ENCODE measurements at regions not wholly inside any gene's neighbourhood (a gene's known extent, or its start where the extent isn't known, plus 50 kb on each side); places are given as distances from the start of the nearest gene placed in this dataset.

DNA sequence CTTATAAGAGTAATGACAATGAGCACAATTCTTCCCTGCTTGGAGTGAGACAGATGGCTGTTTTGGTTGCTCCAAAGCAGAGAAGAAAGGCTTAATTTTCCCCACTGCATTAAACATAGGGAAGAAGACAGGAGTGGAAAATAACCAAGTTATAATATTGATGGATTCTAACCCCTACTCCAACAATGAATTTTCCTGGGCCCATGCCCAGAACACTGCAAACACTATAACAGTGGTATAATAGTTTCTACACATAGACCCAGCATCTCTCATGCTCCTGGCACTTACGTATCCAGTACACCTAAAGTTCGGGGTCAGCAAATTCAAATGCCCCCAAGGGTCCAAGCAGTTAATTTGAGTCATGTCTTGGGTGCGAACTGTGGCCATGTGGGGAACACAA, 613.4 kb downstream of the PLCL1 start:
- no peak for ATAC-seq (replicated peaks)
- no peak overlapping the region for H3K27ac Mint-ChIP-seq
- no peaks in the 10 kb centered on the region for H3K4me1 Mint-ChIP-seq (ENCODE audit: low read depth in 2 of 2)
- DNase-seq, result no peak
- H3K4me3 Mint-ChIP-seq, result no peak overlapping the region
- H3K9me3 Mint-ChIP-seq, result no peaks in the 10 kb centered on the region
- H3K36me3 Mint-ChIP-seq (ENCODE audit: insufficient read depth), result no peaks in the 10 kb centered on the region
- no peaks in the 10 kb centered on the region for H3K27me3 Mint-ChIP-seq

- no peaks in the 10 kb centered on the region for H3K36me3 Mint-ChIP-seq (ENCODE audit: insufficient read depth)
- no peak overlapping the region for H3K4me3 Mint-ChIP-seq
- ATAC-seq (replicated peaks) (no peak), DNase-seq (no peak)
- H3K4me1 Mint-ChIP-seq (ENCODE audit: low read depth in 2 of 2), result no peaks in the 10 kb centered on the region
- H3K27ac Mint-ChIP-seq, result no peak overlapping the region
- no peaks in the 10 kb centered on the region for H3K9me3 Mint-ChIP-seq
- H3K27me3 Mint-ChIP-seq, result no peaks in the 10 kb centered on the region
Measured at GRCh38 chr2:198414976-198415375, 610.6 kb downstream of the PLCL1 start.

DNA sequence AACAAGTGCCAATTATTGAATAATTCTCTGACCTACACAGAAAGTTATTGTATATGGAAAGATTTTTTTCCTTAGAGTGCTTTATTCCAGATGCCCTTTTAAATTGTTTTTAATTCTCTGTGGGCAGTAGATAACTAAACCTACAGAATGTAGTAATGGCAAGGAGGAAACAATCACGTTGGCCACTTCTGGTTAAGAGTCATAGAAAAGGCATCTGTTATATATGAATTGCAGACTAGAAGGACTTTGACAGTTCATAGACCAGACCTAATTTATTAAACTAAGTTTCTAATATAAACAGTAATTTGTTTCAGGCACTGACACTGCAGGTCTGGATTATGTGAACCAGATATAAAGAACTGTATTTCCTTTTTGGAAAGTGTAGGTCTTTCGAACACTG, 607.5 kb downstream of the PLCL1 start:
- Mint-ChIP-seq H3K27ac (no peak overlapping the region), H3K36me3 (ENCODE audit: insufficient read depth) (no peaks in the 10 kb centered on the region), H3K9me3 (no peaks in the 10 kb centered on the region), H3K4me3 (no peak overlapping the region), H3K4me1 (ENCODE audit: low read depth in 2 of 2) (no peaks in the 10 kb centered on the region), H3K27me3 (no peaks in the 10 kb centered on the region)
- no peak for DNase-seq
- no peak for ATAC-seq (replicated peaks)

- Mint-ChIP-seq H3K27me3 (no peaks in the 10 kb centered on the region), H3K4me1 (ENCODE audit: low read depth in 2 of 2) (no peaks in the 10 kb centered on the region), H3K27ac (no peak overlapping the region), H3K4me3 (no peak overlapping the region), H3K36me3 (ENCODE audit: insufficient read depth) (no peaks in the 10 kb centered on the region), H3K9me3 (no peaks in the 10 kb centered on the region)
- DNase-seq, result no peak
- ATAC-seq (replicated peaks), result no peak
Measured at GRCh38 chr2:198408171-198408570, 603.8 kb downstream of the PLCL1 start.

GRCh38 chr2:198405311-198405710, 600.9 kb downstream of the PLCL1 start:
- no peak overlapping the region for H3K27ac Mint-ChIP-seq
- DNase-seq (no peak), ATAC-seq (replicated peaks) (no peak)
- no peaks in the 10 kb centered on the region for H3K4me1 Mint-ChIP-seq (ENCODE audit: low read depth in 2 of 2)
- H3K36me3 Mint-ChIP-seq (ENCODE audit: insufficient read depth), result no peaks in the 10 kb centered on the region
- no peaks in the 10 kb centered on the region for H3K27me3 Mint-ChIP-seq
- no peaks in the 10 kb centered on the region for H3K9me3 Mint-ChIP-seq
- no peak overlapping the region for H3K4me3 Mint-ChIP-seq

DNA sequence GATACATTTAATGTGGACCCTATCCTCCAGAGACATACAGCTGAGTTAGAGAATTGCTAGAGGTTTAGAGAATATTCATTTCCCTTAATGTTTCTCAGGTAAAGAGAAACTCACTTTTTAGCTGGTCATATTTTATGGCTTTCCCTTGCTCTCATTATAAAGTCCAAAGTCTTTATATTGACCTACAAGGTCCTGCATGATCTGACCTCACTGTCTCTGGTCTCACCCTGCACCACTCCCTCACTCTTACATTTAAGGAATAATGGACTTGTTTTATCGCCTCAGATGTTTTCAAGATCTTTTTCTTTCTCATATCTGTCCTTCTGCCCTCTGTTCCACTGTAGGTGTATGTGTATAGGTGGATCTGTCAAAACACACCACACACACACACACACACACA, 597.3 kb downstream of the PLCL1 start:
- Mint-ChIP-seq H3K27ac (no peak overlapping the region), H3K36me3 (ENCODE audit: insufficient read depth) (no peaks in the 10 kb centered on the region), H3K27me3 (peaks cover 5 to 10% of the 10 kb centered on the region in 2 donors), H3K4me1 (ENCODE audit: low read depth in 2 of 2) (no peaks in the 10 kb centered on the region), H3K4me3 (no peak overlapping the region), H3K9me3 (peaks cover 0 to 4% of the 10 kb centered on the region in 2 donors)
- ATAC-seq (replicated peaks), result no peak
- no peak for DNase-seq

- H3K36me3 Mint-ChIP-seq (ENCODE audit: insufficient read depth), result no peaks in the 10 kb centered on the region
- H3K27ac Mint-ChIP-seq, result no peak overlapping the region
- peaks cover 5 to 14% of the 10 kb centered on the region in 2 donors for H3K27me3 Mint-ChIP-seq
- DNase-seq (no peak), ATAC-seq (replicated peaks) (no peak)
- H3K4me1 Mint-ChIP-seq (ENCODE audit: low read depth in 2 of 2), result no peaks in the 10 kb centered on the region
- H3K9me3 Mint-ChIP-seq, result peaks cover 0 to 4% of the 10 kb centered on the region in 2 donors
- no peak overlapping the region for H3K4me3 Mint-ChIP-seq
Measured at GRCh38 chr2:198400999-198401398, 596.6 kb downstream of the PLCL1 start.

GRCh38 chr2:198394208-198394607, 589.8 kb downstream of the PLCL1 start:
- H3K36me3 Mint-ChIP-seq (ENCODE audit: insufficient read depth), result no peaks in the 10 kb centered on the region
- ATAC-seq (replicated peaks), result no peak

DNA sequence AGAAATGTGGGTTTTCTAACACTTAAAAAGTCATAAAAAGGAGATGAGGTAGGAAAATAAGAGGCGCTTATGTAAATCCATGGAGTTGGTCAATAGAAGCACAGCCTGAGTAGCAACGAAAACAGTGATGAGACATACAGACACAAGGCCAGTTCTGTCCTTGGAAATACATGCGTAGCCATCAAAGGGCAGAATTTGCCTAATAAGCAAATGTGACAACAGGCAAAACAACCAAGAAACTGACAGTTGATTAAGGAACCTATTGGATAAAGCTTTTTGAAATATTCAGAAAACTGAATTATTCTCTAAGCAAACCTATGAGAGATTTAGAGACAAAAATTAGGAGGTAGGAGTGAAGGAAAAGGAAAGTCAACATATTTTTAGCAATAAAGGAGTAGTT, 586.3 kb downstream of the PLCL1 start:
- H3K36me3 Mint-ChIP-seq (ENCODE audit: insufficient read depth), result no peaks in the 10 kb centered on the region
- ATAC-seq (replicated peaks) (no peak), DNase-seq (no peak)
- H3K4me1 Mint-ChIP-seq (ENCODE audit: low read depth in 2 of 2), result no peaks in the 10 kb centered on the region
- H3K9me3 Mint-ChIP-seq, result no peaks in the 10 kb centered on the region
- no peak overlapping the region for H3K4me3 Mint-ChIP-seq
- no peak overlapping the region for H3K27ac Mint-ChIP-seq
- H3K27me3 Mint-ChIP-seq, result peaks cover 5 to 12% of the 10 kb centered on the region in 2 donors

More at GRCh38 chr2:198394208-198394607, 589.8 kb downstream of the PLCL1 start:
- Mint-ChIP-seq H3K27ac (no peak overlapping the region), H3K4me3 (no peak overlapping the region), H3K27me3 (peaks cover 10 to 20% of the 10 kb centered on the region in 2 donors), H3K9me3 (peaks cover 0 to 4% of the 10 kb centered on the region in 2 donors), H3K4me1 (ENCODE audit: low read depth in 2 of 2) (no peaks in the 10 kb centered on the region)
- no peak for DNase-seq

- H3K27me3 Mint-ChIP-seq, result peaks cover 2 to 11% of the 10 kb centered on the region in 2 donors
- no peak overlapping the region for H3K4me3 Mint-ChIP-seq
- H3K9me3 Mint-ChIP-seq, result no peaks in the 10 kb centered on the region
- H3K27ac Mint-ChIP-seq, result no peak overlapping the region
- DNase-seq (no peak), ATAC-seq (replicated peaks) (no peak)
- H3K36me3 Mint-ChIP-seq (ENCODE audit: insufficient read depth), result no peaks in the 10 kb centered on the region
- H3K4me1 Mint-ChIP-seq (ENCODE audit: low read depth in 2 of 2), result no peaks in the 10 kb centered on the region
Measured at GRCh38 chr2:198387677-198388076, 583.3 kb downstream of the PLCL1 start.

DNA sequence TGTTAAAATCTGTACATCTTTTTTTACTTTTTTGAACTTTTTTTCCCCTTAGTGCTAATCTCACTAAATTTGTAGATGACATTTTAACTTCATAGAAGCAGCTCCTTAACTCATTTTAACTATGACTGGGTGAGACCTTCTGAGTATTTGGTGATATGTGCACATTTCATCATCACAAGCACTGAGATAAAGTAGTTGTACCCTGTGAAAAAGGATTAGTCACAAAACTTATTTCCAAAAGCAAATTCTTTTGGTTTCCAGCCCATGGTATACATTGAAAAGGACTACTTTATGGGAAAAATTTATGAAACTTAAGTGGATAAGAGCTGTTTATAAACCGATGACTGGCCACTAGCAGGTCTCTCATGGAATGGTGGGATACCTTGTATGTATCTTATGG, 581.5 kb downstream of the PLCL1 start:
- H3K27ac Mint-ChIP-seq, result no peak overlapping the region
- no peaks in the 10 kb centered on the region for H3K9me3 Mint-ChIP-seq
- ATAC-seq (replicated peaks), result no peak
- DNase-seq, result no peak
- H3K36me3 Mint-ChIP-seq (ENCODE audit: insufficient read depth), result no peaks in the 10 kb centered on the region
- H3K4me1 Mint-ChIP-seq (ENCODE audit: low read depth in 2 of 2), result no peaks in the 10 kb centered on the region
- H3K27me3 Mint-ChIP-seq, result peaks cover 9 to 21% of the 10 kb centered on the region in 2 donors
- no peak overlapping the region for H3K4me3 Mint-ChIP-seq

DNA sequence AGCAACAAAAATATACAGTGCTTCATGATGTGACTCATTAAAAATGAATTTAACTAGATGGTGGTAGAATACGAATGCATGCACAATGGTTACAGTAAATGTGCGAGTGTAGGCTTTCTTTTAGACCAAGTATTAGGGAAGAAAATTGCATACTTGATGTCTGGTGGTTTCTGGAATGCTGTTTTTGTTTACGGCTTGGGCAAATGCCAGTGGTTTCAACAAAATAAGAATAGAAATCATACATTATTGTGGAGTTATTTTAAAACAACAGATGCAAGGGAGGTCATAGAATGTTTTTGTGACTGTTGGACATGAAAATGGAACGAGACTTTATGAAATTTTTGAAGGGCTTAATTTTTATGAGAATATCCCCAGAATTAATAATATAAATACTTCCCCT, 580.9 kb downstream of the PLCL1 start:
- DNase-seq (no peak), ATAC-seq (replicated peaks) (no peak)
- Mint-ChIP-seq H3K27ac (no peak overlapping the region), H3K27me3 (peaks cover 9 to 21% of the 10 kb centered on the region in 2 donors), H3K36me3 (ENCODE audit: insufficient read depth) (no peaks in the 10 kb centered on the region), H3K9me3 (no peaks in the 10 kb centered on the region), H3K4me3 (no peak overlapping the region), H3K4me1 (ENCODE audit: low read depth in 2 of 2) (no peaks in the 10 kb centered on the region)

GRCh38 chr2:198383392-198383791, 579.0 kb downstream of the PLCL1 start:
- H3K4me3 Mint-ChIP-seq, result no peak overlapping the region
- no peak for ATAC-seq (replicated peaks)
- H3K9me3 Mint-ChIP-seq, result no peaks in the 10 kb centered on the region
- no peaks in the 10 kb centered on the region for H3K4me1 Mint-ChIP-seq (ENCODE audit: low read depth in 2 of 2)
- H3K36me3 Mint-ChIP-seq (ENCODE audit: insufficient read depth), result no peaks in the 10 kb centered on the region
- H3K27me3 Mint-ChIP-seq, result peaks cover 9 to 21% of the 10 kb centered on the region in 2 donors
- H3K27ac Mint-ChIP-seq, result no peak overlapping the region
- DNase-seq, result no peak

- Mint-ChIP-seq H3K27me3 (peaks cover 9 to 21% of the 10 kb centered on the region in 2 donors), H3K27ac (no peak overlapping the region), H3K9me3 (no peaks in the 10 kb centered on the region), H3K4me3 (no peak overlapping the region), H3K36me3 (ENCODE audit: insufficient read depth) (no peaks in the 10 kb centered on the region), H3K4me1 (ENCODE audit: low read depth in 2 of 2) (no peaks in the 10 kb centered on the region)
- DNase-seq (no peak), ATAC-seq (replicated peaks) (no peak)
Measured at GRCh38 chr2:198382811-198383210, 578.4 kb downstream of the PLCL1 start.

- Mint-ChIP-seq H3K4me3 (no peak overlapping the region), H3K9me3 (no peaks in the 10 kb centered on the region), H3K27ac (no peak overlapping the region), H3K27me3 (peaks cover 19 to 32% of the 10 kb centered on the region in 2 donors), H3K4me1 (ENCODE audit: low read depth in 2 of 2) (peaks cover 6 to 8% of the 10 kb centered on the region in 2 donors), H3K36me3 (ENCODE audit: insufficient read depth) (no peaks in the 10 kb centered on the region)
- DNase-seq (no peak), ATAC-seq (replicated peaks) (no peak)
Measured at GRCh38 chr2:198376677-198377076, 572.3 kb downstream of the PLCL1 start.
